ENCODE measurements at regions not wholly inside any gene's neighbourhood (a gene's known extent, or its start where the extent isn't known, plus 50 kb on each side); places are given as distances from the start of the nearest gene placed in this dataset.

- TF ChIP-seq POLR2A (IDR thresholded peaks at IDR 0.05), result no peak
- TF ChIP-seq, protein P1, sequence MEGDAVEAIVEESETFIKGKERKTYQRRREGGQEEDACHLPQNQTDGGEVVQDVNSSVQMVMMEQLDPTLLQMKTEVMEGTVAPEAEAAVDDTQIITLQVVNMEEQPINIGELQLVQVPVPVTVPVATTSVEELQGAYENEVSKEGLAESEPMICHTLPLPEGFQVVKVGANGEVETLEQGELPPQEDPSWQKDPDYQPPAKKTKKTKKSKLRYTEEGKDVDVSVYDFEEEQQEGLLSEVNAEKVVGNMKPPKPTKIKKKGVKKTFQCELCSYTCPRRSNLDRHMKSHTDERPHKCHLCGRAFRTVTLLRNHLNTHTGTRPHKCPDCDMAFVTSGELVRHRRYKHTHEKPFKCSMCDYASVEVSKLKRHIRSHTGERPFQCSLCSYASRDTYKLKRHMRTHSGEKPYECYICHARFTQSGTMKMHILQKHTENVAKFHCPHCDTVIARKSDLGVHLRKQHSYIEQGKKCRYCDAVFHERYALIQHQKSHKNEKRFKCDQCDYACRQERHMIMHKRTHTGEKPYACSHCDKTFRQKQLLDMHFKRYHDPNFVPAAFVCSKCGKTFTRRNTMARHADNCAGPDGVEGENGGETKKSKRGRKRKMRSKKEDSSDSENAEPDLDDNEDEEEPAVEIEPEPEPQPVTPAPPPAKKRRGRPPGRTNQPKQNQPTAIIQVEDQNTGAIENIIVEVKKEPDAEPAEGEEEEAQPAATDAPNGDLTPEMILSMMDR (IDR thresholded peaks at IDR 0.05), result no peak
Measured at GRCh38 chr9:73474002-73474600, 322.4 kb downstream of the ANXA1 start.
